GM18502 (cell line): ENCODE measurements at regions not wholly inside any gene's neighbourhood (a gene's known extent, or its start where the extent isn't known, plus 50 kb on each side); places are given as distances from the start of the nearest gene placed in this dataset.
"Not testable (repeated sequence)": the region's sequence is repeated elsewhere in the genome, so short reads cannot be mapped to it uniquely, and the experiment has no call there.

Source experiments
- ATAC-seq: cut with Tn5 transposase; IDR thresholded peaks from one replicate; pipeline ENCODE4 v1.9.1; 2021; ENCODE audit warnings: mild to moderate bottlenecking; ENCODE audit not compliant: unreplicated experiment, poor library complexity

- ATAC-seq: not testable (repeated sequence)
Measured at GRCh38 chr2:181737302-181737701, 57.0 kb upstream of the NEUROD1 start.

GRCh38 chr2:181738074-181738473 is 57.8 kb upstream of the NEUROD1 start:
- no peak for ATAC-seq

- ATAC-seq: no peak
Measured at GRCh38 chr2:181738563-181738962, 58.2 kb upstream of the NEUROD1 start.

- ATAC-seq: no peak
Measured at GRCh38 chr2:181741756-181742155, 61.4 kb upstream of the NEUROD1 start.

GRCh38 chr2:181742361-181742760 is 62.0 kb upstream of the NEUROD1 start:
- ATAC-seq: no peak

- ATAC-seq: peak; percentile 64
Measured at GRCh38 chr2:181742922-181743722, 62.8 kb upstream of the NEUROD1 start.

GRCh38 chr2:181743723-181744031 is 63.4 kb upstream of the NEUROD1 start:
- ATAC-seq: no peak

- ATAC-seq: no peak
Measured at GRCh38 chr2:181745796-181746540, 65.7 kb upstream of the NEUROD1 start.

- ATAC-seq: no peak
Measured at GRCh38 chr2:181746844-181747243, 66.5 kb upstream of the NEUROD1 start.

- ATAC-seq: no peak
Measured at GRCh38 chr2:181750305-181750704, 70.0 kb upstream of the NEUROD1 start.

- no peak for ATAC-seq
Measured at GRCh38 chr2:181751266-181752030, 71.1 kb upstream of the NEUROD1 start.

- ATAC-seq: no peak
Measured at GRCh38 chr2:181752301-181752700, 72.0 kb upstream of the NEUROD1 start.

- no peak for ATAC-seq
Measured at GRCh38 chr2:181753686-181754085, 73.4 kb upstream of the NEUROD1 start.

GRCh38 chr2:181754105-181754504 is 73.8 kb upstream of the NEUROD1 start:
- no peak for ATAC-seq

GRCh38 chr2:181755181-181755580 is 74.9 kb upstream of the NEUROD1 start:
- no peak for ATAC-seq

- no peak for ATAC-seq
Measured at GRCh38 chr2:181760521-181760920, 80.2 kb upstream of the NEUROD1 start.

- ATAC-seq: no peak
Measured at GRCh38 chr2:181761175-181761574, 80.9 kb upstream of the NEUROD1 start.

- no peak for ATAC-seq
Measured at GRCh38 chr2:181762000-181762399, 81.7 kb upstream of the NEUROD1 start.

GRCh38 chr2:181762848-181763247 is 82.5 kb upstream of the NEUROD1 start:
- no peak for ATAC-seq

GRCh38 chr2:181763423-181763822 is 83.1 kb upstream of the NEUROD1 start:
- ATAC-seq: no peak
